GM12892 (cell line): ENCODE measurements at regions not wholly inside any gene's neighbourhood (a gene's known extent, or its start where the extent isn't known, plus 50 kb on each side); places are given as distances from the start of the nearest gene placed in this dataset.

ENCODE experiments used
- POLR2A ChIP-seq: IDR thresholded peaks from 2 replicates; pipeline ENCODE4 v1.6.1; 2011; ENCODE audit warnings: low read depth, low read length, control low read depth
- POLR2AphosphoS5 ChIP-seq: IDR thresholded peaks from 2 replicates; pipeline ENCODE4 v1.6.1; 2011; ENCODE audit warnings: low read depth, low read length, control low read depth
- TAF1 ChIP-seq: IDR thresholded peaks from 2 replicates; pipeline ENCODE4 v1.6.1; 2011; ENCODE audit warnings: low read depth, mild to moderate bottlenecking, control low read depth, low read length, borderline replicate concordance

GRCh38 chr15:70150405-70150747 is 52.7 kb upstream of the TLE3 start:
- TF ChIP-seq POLR2AphosphoS5, result no peak
- TF ChIP-seq POLR2A, result no peak
- TF ChIP-seq TAF1, result no peak
